Kasumi-1 (cell line): ENCODE measurements at regions not wholly inside any gene's neighbourhood (a gene's known extent, or its start where the extent isn't known, plus 50 kb on each side); places are given as distances from the start of the nearest gene placed in this dataset.
A peak's percentile ranks its signal among the peaks of the same experiment; 100 is the strongest.
"Not testable (repeated sequence)": the region's sequence is repeated elsewhere in the genome, so short reads cannot be mapped to it uniquely, and the experiment has no call there.

Source experiments
- DNase-seq, 2 experiments: peaks; one replicate each; lab custom pipeline; 2025; lab: John Stamatoyannopoulos, UW

DNA sequence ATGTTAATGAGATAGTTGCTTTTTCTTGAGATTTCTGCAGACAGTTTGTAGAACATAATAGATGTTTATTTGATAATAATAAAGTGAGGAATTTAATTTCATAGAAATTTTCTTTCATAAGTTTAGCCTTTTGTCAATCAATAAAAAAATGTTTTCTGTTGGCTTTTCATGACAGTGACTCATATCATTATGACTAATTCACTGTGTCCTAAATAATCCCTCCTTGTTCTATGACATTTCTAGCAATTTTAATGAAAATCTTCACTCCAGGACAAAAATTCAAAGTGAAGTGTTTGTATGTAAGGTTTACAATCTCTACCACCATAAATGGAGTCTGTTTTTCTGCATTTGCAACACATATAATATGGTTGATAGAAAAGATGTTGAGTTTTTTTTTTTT lies 109.9 kb downstream of the UTRN start:
- DNase-seq: no peak

DNA sequence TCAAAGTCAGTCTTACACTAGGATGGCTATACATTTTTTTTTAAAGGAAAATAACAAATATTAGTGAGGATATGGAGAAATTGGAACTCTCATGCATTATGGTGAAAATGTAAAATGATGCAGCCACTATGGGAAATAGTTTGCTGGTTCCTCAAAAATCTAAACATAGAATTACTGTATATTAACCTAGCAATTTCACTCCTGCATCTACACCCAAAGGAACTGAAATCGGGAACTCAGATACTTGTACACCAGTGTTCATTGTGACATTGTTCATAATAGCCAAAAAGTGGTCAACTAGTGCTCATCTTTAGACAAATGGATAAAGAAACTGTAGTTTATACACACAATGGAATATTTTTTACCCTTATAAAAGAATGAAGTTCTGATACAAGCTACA lies 110.7 kb downstream of the UTRN start:
- DNase-seq: no peak

DNA sequence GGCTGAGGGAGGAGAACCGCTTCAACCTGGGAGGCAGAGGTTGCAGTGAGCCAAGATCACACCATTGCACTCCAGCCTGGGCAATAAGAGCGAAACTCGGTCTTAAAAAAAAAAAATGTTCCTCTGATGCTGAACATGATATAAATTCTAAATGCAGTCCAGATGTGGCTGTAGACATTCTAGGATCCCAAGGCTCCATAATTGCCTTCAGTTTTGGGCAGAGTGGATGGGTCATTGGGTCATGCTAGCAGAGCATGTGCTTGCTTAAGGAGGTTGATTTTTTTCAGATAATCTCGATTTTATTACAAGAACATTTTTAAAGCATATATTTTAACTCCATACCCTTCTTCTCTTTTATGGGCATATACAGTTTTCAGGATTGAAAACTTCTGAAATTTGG lies 112.0 kb downstream of the UTRN start:
- DNase-seq: no peak

DNA sequence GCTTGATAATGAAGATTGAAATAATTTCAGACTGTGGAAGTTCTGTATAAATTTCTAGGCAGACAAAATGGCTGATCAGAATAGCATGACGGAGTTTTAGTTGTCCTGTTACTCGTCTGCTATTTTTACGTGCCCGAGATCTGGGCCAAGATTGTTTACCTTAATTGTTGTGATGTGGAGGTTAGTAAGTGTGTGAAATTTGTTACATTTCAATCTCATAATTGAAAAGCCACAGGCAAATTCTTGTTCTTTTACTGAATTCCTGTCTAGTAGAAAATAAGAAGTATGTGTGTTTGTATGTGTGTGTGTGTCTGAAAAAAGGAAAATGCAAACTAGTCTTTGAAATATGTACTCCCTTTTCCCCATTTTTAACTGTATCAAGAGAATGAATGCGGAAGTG lies 115.2 kb downstream of the UTRN start:
- no peak for DNase-seq

DNA sequence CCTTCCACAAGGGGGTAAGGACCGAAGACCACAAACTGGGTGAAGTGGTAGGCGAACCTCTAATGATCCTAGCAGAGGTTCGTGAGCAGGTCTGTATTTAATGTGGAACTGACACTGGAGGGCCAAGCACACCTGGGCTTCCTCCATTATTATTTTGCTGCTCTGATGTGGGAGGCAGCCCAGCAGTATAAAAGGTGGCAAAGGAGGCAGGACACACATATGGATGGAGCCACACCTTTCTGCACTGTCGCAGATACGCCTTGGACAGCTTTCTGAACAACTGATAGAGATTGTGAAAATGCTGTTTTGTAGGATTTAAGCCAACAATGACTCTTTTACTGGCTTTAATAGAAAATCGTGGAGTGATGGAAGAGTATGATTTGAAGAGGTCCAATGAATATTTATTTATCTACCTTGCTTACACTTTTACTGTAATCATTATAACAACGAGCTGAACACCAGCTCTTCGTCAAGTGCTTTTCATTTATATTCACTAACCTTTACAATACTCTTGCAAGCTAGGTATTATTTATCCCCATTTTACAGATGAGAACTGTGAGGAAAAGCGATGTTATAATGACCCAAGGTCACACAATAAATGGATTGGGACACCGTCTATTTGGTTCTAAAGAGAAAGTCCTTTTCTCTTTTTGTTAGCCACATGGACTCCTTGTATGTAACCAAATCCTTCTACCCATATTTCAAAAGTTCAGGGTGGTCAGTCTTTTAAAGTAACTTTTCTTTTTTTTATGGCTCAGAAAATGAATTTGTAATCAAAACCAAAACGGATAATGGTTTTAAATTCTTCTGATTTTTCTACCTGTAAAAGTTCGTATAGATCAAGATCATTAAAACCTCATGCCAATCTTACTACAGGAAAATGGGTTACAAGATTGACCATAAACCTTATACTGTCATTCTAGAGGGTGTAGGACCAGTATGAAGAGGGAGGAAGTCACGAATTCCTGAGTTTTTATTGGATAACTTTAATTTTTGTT lies 116.9 kb downstream of the UTRN start:
- no peak for DNase-seq

DNA sequence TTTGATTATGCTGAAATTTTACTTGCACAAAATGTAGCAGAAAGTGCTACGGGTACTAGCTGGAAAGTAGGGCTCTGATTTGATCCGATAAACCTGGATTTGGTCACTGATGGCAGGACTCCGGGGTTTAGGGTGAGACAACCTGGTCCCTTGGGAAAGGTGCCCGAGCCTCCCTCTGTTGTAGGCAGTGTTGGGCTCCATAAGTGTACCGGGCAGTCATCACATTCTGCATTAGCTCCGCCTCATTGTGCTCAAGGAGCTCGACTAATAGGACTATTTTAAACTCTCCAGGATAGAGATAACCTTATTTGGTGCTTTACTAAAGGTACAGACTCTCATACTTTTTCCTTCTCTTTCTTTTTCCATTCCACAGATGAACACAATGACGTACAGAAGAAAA lies 117.6 kb downstream of the UTRN start:
- DNase-seq: no peak

DNA sequence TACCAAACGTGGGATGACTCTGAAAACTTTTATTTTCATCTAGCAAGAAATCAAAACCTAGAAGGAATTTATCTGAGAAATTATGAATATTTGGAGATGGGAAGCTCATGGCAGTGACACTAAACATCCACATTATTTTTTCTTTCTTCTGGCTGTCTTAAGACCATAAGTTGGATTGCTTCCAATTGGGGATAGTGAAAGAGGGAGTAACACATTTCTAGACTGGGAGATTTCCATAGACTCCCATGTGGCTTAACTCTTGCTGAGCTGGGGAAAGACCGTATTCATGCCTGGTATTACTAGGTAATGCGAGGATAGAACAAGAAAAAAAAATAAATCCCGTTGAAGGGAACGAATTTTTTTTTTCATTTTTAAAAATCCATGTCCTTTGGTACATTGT lies 120.0 kb downstream of the UTRN start:
- DNase-seq: no peak

DNA sequence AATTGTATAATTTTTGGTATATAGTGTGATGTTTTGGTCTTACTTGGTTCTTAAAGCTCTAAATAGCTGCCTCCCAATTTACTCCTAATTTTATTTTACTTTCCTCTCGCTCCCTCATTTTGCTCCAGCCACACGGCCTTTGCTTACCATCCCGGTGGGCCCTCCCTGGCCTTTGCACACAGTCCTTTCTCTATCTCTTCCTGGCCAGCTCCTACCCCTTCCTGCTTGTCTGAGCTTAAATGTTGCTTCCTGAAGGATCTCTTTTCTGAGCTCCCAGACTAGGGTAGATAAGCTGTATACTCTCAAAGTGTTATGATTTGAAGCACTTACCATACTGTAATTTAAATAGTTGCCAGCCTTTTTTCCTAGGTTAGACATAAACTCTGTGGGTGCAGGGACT lies 121.7 kb downstream of the UTRN start:
- no peak for DNase-seq

DNA sequence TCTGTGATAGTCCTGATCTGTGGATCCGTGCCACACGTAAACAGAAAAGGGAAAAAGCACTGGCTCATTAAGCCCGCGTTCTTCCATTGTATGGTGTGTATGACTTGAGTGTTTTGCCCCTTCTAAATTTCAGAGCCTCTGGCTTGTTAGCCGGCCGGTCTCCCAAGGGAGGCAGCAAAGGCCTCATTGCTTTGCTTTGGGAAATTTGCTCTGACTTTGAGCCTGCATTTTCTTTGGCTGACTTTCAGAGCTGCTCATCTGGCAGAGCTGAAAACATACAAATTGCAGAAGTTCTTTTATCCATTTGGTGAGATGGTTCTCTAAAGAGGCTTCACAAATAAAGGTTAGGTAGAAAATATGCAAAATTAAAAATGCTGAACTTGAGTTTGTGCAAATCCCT lies 123.0 kb downstream of the UTRN start:
- DNase-seq: no peak

DNA sequence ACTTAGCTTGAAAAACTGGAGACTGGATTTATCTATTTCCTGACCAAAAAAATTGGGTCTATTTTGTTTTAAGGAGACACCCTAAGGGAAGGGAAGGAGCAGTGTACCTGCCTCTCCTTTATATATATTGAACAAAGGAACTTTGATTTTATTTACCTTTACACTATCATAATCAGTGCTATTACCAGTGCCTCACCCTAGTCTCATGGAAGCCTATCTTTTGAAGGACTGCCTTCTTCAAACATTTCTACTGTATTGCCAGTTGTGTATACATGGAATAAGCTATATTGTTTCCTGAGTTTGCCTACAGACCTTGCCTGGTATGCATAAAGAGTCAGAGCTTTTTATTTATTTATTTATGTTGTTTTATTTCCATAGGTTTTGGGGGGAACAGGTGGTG lies 124.9 kb downstream of the UTRN start:
- DNase-seq: no peak

DNA sequence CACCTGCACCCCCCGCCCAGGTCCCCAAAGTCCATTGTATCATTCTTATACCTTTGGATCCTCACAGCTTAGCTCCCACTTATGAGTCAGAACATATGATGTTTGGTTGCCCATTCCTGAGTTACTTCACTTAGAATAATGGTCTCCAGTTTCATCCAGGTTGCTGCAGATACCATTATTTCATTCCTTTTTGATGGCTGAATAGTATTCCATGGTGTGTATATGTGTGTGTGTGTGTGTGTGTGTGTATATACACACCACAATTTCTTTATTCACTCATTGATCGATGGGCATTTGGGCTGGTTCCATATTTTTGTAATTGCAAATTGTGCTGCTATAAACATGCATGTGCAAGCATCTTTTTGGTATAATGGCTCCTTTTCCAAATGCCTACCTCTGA lies 125.4 kb downstream of the UTRN start:
- DNase-seq: not testable (repeated sequence)

DNA sequence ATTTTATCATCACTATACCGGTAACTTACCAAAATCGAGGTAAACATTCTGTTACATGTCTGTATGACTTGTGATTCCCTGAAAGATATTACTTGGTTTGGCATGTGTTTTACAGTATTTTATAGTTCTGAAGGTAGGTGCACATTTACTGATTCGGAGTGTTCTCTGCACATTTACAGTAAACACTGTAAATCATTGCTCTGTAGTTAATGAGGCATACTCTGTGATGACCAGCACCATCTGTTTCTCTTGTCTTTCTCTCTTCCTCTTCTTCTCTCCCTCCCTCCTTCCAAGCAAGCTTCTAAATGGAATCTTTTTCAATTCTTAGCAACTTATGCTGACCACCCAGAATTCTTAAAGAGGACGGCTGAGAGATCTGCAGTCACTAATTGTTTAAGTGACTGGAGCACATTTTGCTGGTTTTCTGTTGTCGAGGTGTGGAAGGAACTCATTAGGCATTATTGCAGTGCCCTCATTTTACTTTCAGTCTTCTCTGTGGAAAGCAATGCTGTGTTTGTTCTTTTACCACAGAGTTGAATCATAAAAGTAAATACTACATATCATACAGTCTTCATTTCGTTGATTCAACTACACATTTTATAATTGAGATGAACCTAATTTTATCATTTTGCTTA lies 126.5 kb downstream of the UTRN start:
- no peak for DNase-seq

DNA sequence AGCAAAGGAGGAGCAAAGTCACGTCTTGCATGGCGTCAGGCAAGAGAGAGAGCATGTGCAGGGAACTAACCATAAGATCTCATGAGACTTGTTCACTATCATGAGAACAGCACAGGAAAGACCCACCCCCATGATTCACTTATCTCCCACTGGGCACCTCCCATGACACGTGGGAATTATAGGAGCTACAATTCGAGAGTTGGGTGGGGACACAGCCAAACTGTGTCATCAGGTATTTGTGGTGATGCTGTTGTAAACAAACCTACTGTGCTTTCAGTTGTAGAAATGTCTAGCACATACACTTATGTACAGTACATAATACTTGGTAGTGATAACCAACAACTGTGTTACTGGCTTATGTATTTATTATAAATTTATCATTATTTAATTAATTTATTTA lies 128.3 kb downstream of the UTRN start:
- DNase-seq: no peak

DNA sequence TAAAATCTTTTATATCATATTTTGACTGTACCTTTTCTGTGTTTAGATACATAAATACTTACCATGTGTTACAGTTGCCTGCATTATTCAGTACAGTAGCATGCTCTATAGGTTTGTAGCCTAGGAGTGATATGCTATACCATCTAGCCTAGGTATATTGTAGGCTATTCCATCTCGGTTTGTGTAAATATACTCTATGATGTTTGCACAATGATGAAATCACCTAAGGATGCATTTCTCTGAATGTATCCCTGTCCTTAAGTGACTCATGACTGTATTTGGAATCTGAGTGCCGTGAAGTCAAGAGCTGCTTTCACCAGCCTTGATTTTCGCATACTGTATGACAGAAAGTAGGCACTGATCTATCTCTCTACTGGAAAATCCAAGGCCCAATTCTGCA lies 129.9 kb downstream of the UTRN start:
- DNase-seq: no peak

DNA sequence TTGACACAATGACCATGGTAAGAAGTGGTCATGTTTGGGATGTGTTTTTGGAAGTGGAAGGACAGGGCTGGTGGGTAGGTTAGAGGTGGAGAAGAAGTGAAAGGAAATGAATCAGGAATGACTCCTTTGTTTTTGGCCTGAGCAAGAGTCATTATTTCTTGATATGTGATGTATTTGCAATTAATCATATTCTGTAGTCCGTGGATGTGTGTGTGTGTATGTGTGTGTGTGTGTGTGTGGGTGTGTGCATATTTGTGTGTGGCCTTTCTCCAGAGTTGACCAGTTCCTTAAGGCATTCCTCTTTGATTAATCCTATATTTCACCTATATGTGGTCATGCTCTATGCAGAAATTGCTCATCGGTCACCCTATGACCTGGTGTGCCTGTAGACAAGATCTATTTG lies 130.7 kb downstream of the UTRN start:
- DNase-seq: no peak

DNA sequence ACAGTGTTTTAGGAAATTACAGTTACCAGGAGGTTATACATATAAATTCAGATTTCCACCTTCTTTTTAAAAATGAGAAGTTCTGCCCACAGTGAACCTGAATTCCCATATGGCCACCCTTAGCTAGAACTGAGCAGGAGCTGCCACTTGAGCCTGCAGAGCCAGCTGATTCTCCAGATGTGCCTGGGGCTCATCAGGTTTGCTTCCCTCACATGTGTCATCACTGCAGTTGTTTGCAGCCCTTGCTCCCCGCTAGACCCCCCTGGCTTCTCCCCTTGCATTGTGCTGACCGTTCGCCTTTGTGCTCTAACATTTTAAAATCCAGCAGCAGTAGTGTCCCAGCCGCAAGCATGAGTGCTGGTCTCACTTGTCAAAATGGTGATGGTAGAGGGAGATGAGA lies 131.1 kb downstream of the UTRN start:
- DNase-seq: no peak

DNA sequence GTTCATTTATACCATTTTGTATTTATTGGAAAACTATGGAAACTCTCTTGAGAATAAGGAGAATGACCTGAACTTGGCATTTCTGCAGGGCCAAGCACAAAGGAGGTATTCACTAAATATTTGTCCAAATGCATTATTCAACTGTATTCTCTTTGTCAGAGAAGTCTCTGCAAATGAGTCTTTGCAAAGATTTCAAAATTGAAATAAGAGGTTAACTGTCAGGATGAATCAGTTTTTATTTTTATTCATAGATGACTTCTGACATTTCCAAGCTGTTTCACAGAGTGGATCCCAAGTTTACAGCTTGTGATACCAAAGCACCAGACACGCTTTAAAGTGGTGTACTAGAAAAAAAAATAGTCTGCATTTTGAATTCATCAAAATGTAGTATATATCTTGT lies 131.6 kb downstream of the UTRN start:
- DNase-seq: no peak

DNA sequence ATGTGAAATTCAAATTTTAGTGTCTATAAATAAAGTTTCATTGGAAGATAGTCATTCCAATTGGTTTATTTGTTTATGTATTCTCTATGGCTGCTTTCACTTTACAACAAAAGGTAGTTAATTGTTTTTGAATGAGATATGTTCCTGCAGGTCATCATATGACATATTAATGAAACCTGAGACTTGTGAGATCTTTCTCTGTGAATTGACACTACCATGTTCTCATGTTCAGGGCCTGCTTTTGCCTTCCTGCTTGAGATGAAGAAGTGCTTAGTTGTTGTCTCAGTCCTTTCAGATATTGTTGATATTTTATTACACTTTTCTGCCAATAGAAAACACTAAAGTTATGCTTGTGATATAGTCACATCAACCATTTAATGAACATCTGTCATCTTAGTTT lies 132.5 kb downstream of the UTRN start:
- no peak for DNase-seq

DNA sequence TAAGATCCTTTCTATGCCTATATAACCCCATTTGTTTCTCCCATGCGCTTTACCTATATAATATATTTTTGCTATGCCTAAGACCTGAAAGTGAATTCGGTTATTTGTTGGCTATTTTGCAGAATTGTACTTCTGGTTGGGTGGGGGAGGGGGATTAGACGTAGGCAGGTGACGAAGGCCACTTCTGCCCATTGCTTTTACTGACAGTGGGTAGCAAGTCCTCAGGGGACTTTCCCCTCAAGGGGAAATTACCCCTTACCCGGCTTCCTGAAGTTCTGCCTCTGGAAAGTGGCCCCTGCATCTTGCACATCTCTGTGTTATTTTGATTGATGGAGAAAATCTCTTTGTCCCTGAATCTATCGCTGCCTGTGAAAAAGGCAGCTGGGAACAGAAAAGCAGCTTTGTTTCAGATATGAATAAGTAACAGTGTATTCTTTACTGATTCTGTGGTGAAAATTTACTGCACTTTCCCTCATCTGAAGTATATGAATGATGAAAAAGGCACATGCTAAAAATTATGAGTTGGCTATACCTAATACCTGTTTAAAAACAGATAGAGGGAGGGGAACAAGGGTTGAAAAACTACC lies 133.9 kb downstream of the UTRN start:
- DNase-seq: no peak

DNA sequence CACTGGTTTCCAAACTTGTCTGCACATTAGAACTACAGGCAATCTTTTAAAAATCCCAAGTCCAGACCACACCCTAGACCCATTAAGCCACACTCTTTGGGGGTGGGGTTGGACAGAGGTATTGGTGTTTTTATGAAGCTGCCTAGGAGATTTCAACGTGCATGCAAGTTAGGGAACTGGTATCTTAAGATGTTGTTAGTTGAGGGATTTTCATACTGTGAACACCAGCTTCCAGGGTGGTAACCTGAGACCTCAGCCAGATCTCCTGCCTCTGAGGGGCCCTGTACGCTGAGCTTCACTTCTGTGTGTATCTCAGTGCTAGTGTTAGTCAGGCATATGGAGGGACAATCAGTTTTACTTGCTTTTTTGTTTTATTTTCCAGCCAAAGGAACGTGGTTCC lies 138.0 kb downstream of the UTRN start:
- no peak for DNase-seq

DNA sequence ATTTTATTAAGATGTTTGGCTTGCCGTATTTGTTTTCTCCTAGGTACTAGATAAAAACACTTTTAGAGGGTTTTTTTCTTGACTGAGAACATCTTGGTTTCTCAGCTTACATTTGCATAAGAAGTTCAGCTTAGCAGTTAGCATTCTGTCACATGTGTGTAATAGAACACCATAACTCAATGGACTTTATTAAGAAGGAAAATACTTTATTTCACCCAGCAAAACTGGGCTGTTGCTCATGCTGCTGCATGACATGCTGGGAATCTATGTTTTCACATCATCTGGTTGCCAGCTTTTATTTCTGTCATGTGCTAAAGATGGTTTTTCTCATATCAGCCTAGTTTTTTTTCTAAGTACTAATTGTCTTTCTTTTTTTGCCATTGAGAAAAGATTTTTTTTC lies 144.6 kb downstream of the UTRN start:
- DNase-seq: no peak

DNA sequence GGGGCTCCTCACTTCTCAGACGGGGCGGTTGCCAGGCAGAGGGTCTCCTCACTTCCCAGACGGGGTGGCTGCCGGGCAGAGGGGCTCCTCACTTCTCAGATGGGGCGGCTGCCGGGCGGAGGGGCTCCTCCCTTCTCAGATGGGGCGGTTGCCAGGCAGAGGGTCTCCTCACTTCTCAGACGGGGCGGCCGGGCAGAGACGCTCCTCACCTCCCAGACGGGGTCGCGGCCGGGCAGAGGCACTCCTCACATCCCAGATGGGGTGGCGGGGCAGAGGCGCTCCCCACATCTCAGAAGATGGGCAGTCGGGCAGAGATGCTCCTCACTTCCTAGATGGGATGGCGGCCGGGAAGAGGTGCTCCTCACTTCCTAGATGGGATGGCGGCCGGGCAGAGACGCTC lies 148.3 kb downstream of the UTRN start:
- not testable (repeated sequence) for DNase-seq

DNA sequence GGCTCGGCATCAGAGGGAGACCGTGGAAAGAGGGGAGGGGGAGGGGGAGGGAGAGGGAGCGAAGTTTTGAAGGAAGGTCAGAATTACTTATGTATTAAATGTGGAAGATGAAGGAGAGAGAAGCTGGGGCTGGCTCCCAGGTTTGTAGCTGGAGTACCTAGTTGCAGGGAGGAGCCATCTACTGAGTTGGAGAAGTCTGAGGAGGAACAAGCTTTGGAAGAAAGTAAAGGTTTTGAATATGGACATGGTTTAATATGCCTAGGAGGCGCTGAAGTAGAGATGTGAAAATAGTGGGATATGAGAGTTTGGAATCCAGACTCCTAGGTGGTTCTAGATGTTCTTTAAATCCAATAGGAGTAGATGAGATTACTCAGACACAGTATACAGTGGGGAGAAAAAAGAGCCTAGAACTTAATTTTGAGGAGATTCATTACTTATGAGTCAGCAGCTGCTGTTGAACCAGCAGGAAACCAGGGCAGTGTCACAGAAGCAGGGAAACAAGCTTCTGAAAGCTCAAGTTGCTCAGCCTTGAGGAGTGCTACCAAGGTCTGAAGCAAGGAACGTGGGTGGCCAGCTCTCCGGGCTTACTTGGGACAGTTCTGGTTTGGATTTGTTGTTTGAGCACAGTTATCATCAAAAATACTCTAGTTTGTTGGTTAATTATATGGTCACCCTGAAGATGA lies 149.3 kb downstream of the UTRN start:
- DNase-seq: peak in 1 of 2 experiments; percentile 13
